Liver (tissue), 2 donors: ENCODE measurements at regions not wholly inside any gene's neighbourhood (a gene's known extent, or its start where the extent isn't known, plus 50 kb on each side); places are given as distances from the start of the nearest gene placed in this dataset.

Experiments
- YY1 ChIP-seq: IDR thresholded peaks from 2 replicates; pipeline ENCODE4 v1.6.1; 2016; ENCODE audit warnings: antibody characterized with exemption, mild to moderate bottlenecking
- TF ChIP-seq, protein P1 (sequence below): fragments of 150-350 bp; IDR thresholded peaks from 2 replicates; pipeline ENCODE4 v1.5.1; 2017; ENCODE audit warnings: improper control_type of control experiment, low read depth, low read length; ENCODE audit not compliant: missing input control
- donor health status: healthy.

DNA sequence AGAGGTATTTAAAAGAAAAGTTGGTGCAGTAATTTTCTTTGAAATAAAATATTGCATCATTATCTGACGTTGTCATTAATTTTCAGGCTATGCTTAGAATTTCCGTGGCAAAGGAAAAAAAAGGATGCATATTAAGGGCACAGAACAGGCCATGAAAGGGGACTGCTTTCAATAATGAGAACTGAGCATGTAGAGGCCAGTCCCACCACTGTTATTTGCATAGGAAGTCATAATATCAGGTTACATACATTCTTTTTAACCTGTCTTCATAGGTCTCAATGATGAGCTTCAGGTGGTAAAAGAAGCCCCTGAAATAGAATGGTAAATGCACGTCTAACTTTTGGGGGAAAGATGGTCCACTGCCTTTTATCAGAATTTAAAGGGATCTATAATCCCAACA, 272.1 kb upstream of the ALCAM start:
- TF ChIP-seq, protein P1, sequence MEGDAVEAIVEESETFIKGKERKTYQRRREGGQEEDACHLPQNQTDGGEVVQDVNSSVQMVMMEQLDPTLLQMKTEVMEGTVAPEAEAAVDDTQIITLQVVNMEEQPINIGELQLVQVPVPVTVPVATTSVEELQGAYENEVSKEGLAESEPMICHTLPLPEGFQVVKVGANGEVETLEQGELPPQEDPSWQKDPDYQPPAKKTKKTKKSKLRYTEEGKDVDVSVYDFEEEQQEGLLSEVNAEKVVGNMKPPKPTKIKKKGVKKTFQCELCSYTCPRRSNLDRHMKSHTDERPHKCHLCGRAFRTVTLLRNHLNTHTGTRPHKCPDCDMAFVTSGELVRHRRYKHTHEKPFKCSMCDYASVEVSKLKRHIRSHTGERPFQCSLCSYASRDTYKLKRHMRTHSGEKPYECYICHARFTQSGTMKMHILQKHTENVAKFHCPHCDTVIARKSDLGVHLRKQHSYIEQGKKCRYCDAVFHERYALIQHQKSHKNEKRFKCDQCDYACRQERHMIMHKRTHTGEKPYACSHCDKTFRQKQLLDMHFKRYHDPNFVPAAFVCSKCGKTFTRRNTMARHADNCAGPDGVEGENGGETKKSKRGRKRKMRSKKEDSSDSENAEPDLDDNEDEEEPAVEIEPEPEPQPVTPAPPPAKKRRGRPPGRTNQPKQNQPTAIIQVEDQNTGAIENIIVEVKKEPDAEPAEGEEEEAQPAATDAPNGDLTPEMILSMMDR, result no peak
- no peak for TF ChIP-seq YY1
